H1 (cell line): ENCODE measurements at regions not wholly inside any gene's neighbourhood (a gene's known extent, or its start where the extent isn't known, plus 50 kb on each side); places are given as distances from the start of the nearest gene placed in this dataset.

Experiments
- NANOG ChIP-seq: IDR thresholded peaks from 2 replicates; pipeline ENCODE4 v1.6.1; 2011; ENCODE audit warnings: low read length, low read depth, mild to moderate bottlenecking, inconsistent platforms; ENCODE audit not compliant: insufficient read depth, poor library complexity, severe bottlenecking

DNA sequence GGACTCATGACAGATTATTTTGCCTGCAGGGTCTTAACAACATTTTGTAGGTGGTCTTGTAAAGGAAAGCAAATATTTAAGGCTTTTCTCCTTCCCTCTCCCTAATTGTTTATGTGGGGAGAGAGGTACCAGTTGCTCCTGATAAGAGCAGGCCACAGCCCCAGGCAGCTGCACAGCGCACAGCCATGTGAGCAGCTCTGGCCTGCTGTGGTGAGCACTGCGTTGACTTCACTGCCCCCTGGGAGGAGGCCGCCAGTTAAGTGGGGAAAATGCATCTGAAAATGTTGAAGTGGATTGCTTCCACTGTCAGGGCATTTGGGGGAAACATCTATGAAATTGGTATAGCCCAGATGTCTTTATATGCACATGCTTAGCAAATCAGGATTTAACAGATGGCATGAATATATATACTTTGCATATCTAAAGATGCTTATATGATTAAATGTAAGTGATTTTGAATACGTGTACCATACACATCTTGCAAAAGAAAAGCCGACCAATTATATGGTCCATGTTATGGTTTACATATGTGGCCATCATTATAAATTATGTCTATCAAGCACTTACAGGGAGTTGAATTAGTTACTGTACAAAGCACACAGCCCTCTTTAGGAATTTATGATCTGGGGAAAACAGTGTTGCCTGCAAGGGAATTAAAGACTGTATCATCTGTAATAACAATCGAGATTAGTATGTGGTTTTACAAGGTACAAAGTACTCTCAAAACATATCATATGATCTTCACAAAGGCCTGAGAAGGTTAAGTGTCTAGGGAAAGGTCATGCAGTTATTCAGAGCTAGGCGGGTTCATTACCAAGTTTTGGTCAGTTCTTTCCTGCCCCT, 132.1 kb downstream of the RHOU start (continued):
- TF ChIP-seq NANOG, result no peak
